Activated CD4-positive, CD25-positive, alpha-beta regulatory T cell treated with anti-CD3 and anti-CD28 coated beads, Interleukin-2, amount 50 U/mL, for 16 hours (primary cell): ENCODE measurements at regions not wholly inside any gene's neighbourhood (a gene's known extent, or its start where the extent isn't known, plus 50 kb on each side); places are given as distances from the start of the nearest gene placed in this dataset.

Source experiments
- DNase-seq: peaks from one replicate; pipeline ENCODE4 v3.0.0-alpha.2; 2020; ENCODE audit warnings: low read depth, low spot score

DNA sequence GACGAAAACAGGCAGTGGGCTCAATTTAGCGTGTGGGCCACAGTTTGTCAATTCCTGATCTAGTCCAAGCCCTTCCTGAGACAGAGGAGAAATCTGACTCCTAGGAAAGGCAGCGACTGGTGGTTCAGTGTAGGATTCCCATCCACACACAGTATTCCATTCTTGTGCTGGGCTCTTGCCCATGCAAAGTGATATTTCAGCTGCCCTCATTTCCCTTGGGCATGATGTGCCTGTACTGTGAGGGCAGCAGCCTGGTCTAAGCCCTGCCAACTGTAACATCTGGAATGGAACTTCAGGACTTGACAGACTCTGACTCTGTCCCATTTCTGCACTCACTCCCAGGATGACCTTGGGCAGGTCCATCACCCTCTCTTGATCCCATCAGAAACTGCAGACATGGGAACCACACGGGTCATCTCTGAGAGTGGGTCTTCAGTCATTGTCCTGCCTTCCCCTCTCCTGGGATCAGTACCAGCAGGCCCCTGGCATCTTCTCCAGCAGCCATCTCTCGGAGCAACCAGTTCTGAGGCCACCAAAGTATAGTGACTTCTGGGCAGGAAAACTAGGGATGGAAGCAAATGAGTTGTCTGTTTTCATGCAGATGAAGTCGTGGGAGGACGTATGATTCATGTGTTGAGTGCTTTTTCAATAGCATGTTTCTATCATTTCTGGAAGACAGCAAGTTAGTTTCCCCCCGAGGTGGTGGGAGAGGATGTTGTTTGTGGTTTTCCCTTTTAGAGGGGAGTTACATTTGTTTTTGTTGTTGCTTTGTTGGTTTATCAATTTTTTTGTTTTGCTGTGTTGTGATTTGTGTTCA lies 54.2 kb upstream of the BCL2L14 start:
- DNase-seq, result no peak

DNA sequence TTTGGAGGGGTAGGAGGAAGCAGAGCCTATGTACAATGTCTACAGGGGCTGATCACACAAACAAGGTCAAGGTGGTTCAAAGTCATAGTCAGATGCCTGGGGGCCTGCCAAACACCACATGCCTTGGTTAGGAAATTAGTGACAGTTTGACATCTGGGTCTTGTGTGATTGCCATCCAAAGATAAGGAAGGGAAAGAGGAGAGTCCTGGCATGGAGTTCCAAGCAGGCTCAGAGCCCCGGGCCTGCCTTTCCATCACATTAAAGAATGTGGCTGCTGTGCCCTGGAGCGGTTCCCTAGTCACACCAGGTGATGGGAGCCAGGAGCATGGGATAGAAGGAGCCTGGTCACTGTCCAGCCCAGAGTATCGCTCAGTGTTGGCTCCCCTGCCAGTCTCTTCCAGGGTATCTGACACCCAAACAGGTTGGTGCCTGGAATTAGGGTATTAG lies 53.6 kb upstream of the BCL2L14 start:
- no peak for DNase-seq

DNA sequence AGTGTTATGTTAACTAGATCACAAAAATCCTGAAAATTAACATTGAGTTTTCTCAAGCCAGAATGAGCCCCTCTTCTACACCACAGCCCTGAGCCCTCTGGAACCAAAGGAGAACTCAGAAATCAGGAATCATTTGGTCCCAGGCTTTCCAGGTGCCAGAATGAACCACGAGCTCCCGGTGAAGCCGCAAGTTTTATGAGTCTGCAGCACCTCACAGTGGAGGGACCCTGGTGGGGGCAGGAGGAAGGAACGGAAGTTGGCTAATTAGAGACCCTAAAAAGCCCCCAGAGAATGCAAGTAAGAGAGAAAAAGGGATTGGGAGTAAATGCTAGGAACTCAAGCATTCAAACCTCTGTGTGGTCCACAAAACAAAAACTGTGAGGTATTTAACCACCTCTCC lies 52.9 kb upstream of the BCL2L14 start:
- no peak for DNase-seq

DNA sequence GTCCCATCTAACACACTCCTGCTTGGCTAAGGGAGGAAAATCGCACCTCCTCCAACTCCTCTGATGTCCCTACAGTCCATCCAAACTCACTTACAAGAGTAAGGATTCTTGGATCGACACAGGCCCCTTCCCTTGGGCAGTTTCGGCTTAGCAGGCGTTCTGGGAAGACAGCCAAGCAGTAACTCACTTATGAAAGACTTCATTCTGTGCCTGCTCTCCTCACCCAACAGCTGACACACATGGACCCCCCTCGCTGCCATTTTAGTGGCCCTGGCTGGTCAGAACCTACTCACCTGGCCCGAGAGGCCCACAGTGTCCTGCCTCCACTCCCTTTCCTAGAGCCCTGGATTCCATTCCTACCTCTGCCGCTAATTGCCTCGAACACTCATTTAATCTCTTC lies 52.3 kb upstream of the BCL2L14 start:
- DNase-seq, result no peak

DNA sequence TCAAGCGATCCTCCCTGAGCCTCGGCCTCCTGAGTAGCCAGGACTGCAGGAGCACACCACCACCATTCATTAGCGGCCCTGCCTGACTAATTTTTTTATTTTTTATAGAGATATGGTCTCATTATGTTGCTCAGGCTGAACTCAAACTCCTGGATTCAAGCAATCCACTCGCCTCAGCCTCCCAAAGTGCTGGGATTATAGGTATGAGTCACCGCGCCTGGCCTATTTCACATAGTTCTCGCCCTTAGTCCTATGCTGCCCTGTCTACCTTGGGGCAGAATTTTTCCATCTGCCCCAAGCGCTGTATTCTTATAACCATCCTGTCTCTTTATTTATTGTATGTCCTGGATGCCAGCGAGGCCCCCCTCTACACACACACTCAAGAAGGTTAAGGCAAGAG lies 50.9 kb upstream of the BCL2L14 start:
- DNase-seq, result no peak

DNA sequence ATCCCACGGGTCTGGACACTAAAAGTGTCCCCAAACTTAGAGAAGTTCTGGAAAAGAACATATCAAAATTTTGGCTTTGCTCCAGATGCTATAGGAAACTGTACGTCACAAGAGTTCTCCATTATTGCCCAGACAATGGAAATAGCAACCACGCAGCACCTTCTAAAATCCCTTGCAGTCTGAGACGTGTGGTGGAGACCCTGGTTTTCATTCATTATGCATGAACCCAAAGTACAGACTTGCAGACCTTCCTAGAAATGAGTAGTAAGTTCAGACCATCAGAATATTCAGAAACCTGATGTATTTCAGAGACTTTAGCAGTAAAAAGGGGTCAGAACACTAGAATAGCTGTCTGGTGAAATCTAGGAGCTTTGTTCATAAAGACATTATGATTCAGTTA lies 50.0 kb upstream of the BCL2L14 start:
- no peak for DNase-seq
